ENCODE measurements at regions not wholly inside any gene's neighbourhood (a gene's known extent, or its start where the extent isn't known, plus 50 kb on each side); places are given as distances from the start of the nearest gene placed in this dataset.

DNA sequence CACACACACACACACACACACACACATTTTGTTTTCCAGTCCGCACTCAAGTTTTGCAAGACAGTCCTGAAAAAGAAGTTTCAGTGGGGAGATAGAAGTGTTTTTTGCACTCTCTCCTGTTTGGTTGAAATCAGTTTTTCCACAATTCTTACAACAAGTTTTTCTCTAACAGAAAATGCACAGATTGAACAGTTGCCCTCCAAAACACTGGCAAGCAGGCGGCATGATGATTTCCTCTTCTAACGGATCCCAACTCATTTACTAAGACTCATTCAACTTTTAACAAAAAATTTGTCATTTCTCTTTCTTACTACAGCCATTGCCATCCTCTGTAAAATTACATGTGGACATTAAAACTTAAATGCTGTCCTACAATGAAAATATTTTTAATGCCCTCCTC is 117.6 kb upstream of the DTNA start:
- DNase-seq (ENCODE audit: low spot score) (no peak), FAIRE-seq (no peak), ATAC-seq (no peak)
- ChIA-PET POLR2A (no interaction called here), CTCF (ENCODE audit: low intra/inter-chr PET ratio, low total read pairs) (no interaction called here)
- intact Hi-C loops (cut with micrococcal nuclease; ENCODE audit: unreplicated experiment) = no loop called here
- 91% methylated on average over 3 of the region's 3 CpGs for WGBS (ENCODE audit: low lambda C conversion rate)
- no peak overlapping the region for H3K9ac ChIP-seq (ENCODE audit: insufficient read depth, low read depth, low read length)
- H3K4me2 ChIP-seq (ENCODE audit: low read depth, low read length) = no peak overlapping the region
- no peaks in the 10 kb centered on the region for H4K20me1 ChIP-seq (ENCODE audit: insufficient read depth, low read length)
- no peaks in the 10 kb centered on the region for H3K9me3 ChIP-seq (ENCODE audit: low read length)
- no peak overlapping the region for H2AFZ ChIP-seq (ENCODE audit: low read length)
- no peaks in the 10 kb centered on the region for H3K79me2 ChIP-seq (ENCODE audit: insufficient read depth, low read length)
- TF ChIP-seq, protein P1, sequence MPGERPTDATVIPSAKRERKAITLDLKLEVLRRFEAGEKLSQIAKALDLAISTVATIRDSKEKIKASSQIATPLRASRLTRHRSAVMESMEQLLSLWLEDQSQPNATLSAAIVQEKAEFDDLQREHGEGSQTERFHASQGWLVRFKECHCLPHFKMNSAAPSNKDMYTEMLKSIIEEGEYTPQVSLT (CRISPR knock-in tag; IDR thresholded peaks at IDR 0.05; ENCODE audit: borderline replicate concordance, low read depth) = no peak
- no peak overlapping the region for H3K27ac ChIP-seq (ENCODE audit: extremely low read length, insufficient read depth, low read length)
- no peaks in the 10 kb centered on the region for H3K27me3 ChIP-seq (ENCODE audit: control insufficient read depth in 1 of 2, insufficient read depth in 2 of 2, low read length in 2 of 2)
- H3K4me1 ChIP-seq (ENCODE audit: insufficient read depth, low read length) = no peaks in the 10 kb centered on the region
- no peak overlapping the region for H3K4me3 ChIP-seq (replicated peaks in 1 of 3; ENCODE audit: insufficient read depth in 1 of 3, low read depth in 2 of 3, low read length in 3 of 3)
- BruUV-seq (replicated peaks) = no TSS peak
- H3K36me3 ChIP-seq (replicated peaks in 1 of 2; ENCODE audit: control insufficient read depth in 1 of 2, insufficient read depth in 2 of 2, low read length in 2 of 2) = no peaks in the 10 kb centered on the region
- in situ Hi-C loops (cut with HindIII; ENCODE audit: extremely low pct_ligation_motif_present, low pct_unique_long_range_greater_than_20kb) = no loop called here

DNA sequence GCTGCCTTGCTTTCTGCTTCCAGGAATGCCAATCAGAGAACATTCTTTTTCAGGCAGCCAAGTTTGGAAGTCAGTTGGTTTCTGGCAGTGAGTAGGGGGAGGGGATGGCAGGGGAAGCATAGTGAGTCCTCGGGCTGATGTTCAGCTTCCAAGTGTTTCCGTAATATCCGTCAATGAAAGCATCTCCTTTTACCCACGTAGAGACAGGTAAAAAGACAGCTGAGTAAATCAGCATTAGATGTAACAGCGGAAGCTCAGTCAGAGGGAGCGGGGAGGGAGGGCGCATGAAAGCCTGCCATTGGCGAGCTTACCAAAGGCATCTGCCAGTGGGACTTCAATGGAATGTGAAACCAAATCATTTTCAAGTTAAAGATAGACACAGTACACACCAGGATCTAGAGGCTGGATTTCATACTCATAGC is 117.1 kb upstream of the DTNA start:
- Histone ChIP-seq H3K79me2 (ENCODE audit: insufficient read depth, low read length) (no peaks in the 10 kb centered on the region), H3K4me1 (ENCODE audit: insufficient read depth, low read length) (no peaks in the 10 kb centered on the region), H3K27me3 (ENCODE audit: control insufficient read depth in 1 of 2, insufficient read depth in 2 of 2, low read length in 2 of 2) (no peaks in the 10 kb centered on the region), H3K4me2 (ENCODE audit: low read depth, low read length) (no peak overlapping the region), H3K36me3 (replicated peaks in 1 of 2; ENCODE audit: control insufficient read depth in 1 of 2, insufficient read depth in 2 of 2, low read length in 2 of 2) (no peaks in the 10 kb centered on the region), H3K9ac (ENCODE audit: insufficient read depth, low read depth, low read length) (no peak overlapping the region), H3K27ac (ENCODE audit: extremely low read length, insufficient read depth, low read length) (no peak overlapping the region), H3K4me3 (replicated peaks in 1 of 3; ENCODE audit: insufficient read depth in 1 of 3, low read depth in 2 of 3, low read length in 3 of 3) (no peak overlapping the region), H2AFZ (ENCODE audit: low read length) (no peak overlapping the region), H4K20me1 (ENCODE audit: insufficient read depth, low read length) (no peaks in the 10 kb centered on the region), H3K9me3 (ENCODE audit: low read length) (no peaks in the 10 kb centered on the region)
- FAIRE-seq (no peak), DNase-seq (ENCODE audit: low spot score) (no peak), ATAC-seq (no peak)
- TF ChIP-seq PTBP1 (IDR thresholded peaks at IDR 0.05; ENCODE audit: low read depth, low read length, poor library complexity, severe bottlenecking) (no peak), ASH2L (IDR thresholded peaks at IDR 0.05; ENCODE audit: insufficient read length, low read depth, low read length) (no peak), ZNF451 (CRISPR knock-in tag; IDR thresholded peaks at IDR 0.05) (no peak), ZNF292 (CRISPR knock-in tag; IDR thresholded peaks at IDR 0.05; ENCODE audit: borderline replicate concordance, low read depth) (no peak), JUNB (CRISPR knock-in tag; IDR thresholded peaks at IDR 0.05; ENCODE audit: borderline replicate concordance) (no peak)
- TF ChIP-seq, protein P2, sequence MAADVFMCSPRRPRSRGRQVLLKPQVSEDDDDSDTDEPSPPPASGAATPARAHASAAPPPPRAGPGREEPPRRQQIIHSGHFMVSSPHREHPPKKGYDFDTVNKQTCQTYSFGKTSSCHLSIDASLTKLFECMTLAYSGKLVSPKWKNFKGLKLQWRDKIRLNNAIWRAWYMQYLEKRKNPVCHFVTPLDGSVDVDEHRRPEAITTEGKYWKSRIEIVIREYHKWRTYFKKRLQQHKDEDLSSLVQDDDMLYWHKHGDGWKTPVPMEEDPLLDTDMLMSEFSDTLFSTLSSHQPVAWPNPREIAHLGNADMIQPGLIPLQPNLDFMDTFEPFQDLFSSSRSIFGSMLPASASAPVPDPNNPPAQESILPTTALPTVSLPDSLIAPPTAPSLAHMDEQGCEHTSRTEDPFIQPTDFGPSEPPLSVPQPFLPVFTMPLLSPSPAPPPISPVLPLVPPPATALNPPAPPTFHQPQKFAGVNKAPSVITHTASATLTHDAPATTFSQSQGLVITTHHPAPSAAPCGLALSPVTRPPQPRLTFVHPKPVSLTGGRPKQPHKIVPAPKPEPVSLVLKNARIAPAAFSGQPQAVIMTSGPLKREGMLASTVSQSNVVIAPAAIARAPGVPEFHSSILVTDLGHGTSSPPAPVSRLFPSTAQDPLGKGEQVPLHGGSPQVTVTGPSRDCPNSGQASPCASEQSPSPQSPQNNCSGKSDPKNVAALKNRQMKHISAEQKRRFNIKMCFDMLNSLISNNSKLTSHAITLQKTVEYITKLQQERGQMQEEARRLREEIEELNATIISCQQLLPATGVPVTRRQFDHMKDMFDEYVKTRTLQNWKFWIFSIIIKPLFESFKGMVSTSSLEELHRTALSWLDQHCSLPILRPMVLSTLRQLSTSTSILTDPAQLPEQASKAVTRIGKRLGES (CRISPR knock-in tag; IDR thresholded peaks at IDR 0.05; ENCODE audit: borderline replicate concordance) = no peak
- TF ChIP-seq, protein P3, sequence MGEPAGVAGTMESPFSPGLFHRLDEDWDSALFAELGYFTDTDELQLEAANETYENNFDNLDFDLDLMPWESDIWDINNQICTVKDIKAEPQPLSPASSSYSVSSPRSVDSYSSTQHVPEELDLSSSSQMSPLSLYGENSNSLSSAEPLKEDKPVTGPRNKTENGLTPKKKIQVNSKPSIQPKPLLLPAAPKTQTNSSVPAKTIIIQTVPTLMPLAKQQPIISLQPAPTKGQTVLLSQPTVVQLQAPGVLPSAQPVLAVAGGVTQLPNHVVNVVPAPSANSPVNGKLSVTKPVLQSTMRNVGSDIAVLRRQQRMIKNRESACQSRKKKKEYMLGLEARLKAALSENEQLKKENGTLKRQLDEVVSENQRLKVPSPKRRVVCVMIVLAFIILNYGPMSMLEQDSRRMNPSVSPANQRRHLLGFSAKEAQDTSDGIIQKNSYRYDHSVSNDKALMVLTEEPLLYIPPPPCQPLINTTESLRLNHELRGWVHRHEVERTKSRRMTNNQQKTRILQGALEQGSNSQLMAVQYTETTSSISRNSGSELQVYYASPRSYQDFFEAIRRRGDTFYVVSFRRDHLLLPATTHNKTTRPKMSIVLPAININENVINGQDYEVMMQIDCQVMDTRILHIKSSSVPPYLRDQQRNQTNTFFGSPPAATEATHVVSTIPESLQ (CRISPR knock-in tag; conservative IDR thresholded peaks at IDR 0.05) = no peak
- TF ChIP-seq, protein P4, sequence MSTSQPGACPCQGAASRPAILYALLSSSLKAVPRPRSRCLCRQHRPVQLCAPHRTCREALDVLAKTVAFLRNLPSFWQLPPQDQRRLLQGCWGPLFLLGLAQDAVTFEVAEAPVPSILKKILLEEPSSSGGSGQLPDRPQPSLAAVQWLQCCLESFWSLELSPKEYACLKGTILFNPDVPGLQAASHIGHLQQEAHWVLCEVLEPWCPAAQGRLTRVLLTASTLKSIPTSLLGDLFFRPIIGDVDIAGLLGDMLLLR (CRISPR knock-in tag; IDR thresholded peaks at IDR 0.05) = no peak
- no TSS peak for BruUV-seq (replicated peaks)
- CTCF ChIA-PET (ENCODE audit: low intra/inter-chr PET ratio, low total read pairs) = no interaction called here
- WGBS (ENCODE audit: low lambda C conversion rate) = 87% methylated on average over 8 of the region's 8 CpGs
- in situ Hi-C loops (cut with HindIII; ENCODE audit: extremely low pct_ligation_motif_present, low pct_unique_long_range_greater_than_20kb) = no loop called here
- intact Hi-C loops (cut with micrococcal nuclease; ENCODE audit: unreplicated experiment) = no loop called here
- POLR2A ChIA-PET = no interaction called here
